GM10248 (cell line): ENCODE measurements at regions not wholly inside any gene's neighbourhood (a gene's known extent, or its start where the extent isn't known, plus 50 kb on each side); places are given as distances from the start of the nearest gene placed in this dataset.
"Not testable (repeated sequence)": the region's sequence is repeated elsewhere in the genome, so short reads cannot be mapped to it uniquely, and the experiment has no call there.

Experiments used
- CTCF ChIA-PET: fragments of 300-600 bp; sonication (Branson Sonifier 250); formaldehyde crosslinking; extraction: SDS; loops from one replicate; lab custom pipeline; 2021; ENCODE audit warnings: antibody characterized with exemption; lab: Yijun Ruan, JAX
- POLR2A ChIA-PET: fragments of 350-650 bp; sonication (Branson Sonifier 250); formaldehyde crosslinking; extraction: SDS; loops from one replicate; lab custom pipeline; 2020; ENCODE audit warnings: antibody characterized with exemption; lab: Yijun Ruan, JAX
- DNase-seq: peaks from one replicate; pipeline ENCODE4 v3.0.0; 2012; ENCODE audit errors: extremely low spot score
- CTCF ChIP-seq: IDR thresholded peaks from 2 replicates; pipeline ENCODE4 v1.5.1; 2012; ENCODE audit warnings: mild to moderate bottlenecking, low read depth; ENCODE audit errors: extremely low read depth, missing control alignments, control extremely low read depth

- CTCF ChIA-PET = interaction anchor here (1.4 to 1.5 kb wide), 2 partner anchors 204 to 336 kb away, joined by 3 read pairs; no protein-coding TSS in a partner anchor
- POLR2A ChIA-PET = no interaction called here
- no peak for TF ChIP-seq CTCF
- DNase-seq = no peak
Observed at GRCh38 chr15:77904436-77904821, 173.1 kb downstream of the TBC1D2B start.

- DNase-seq, POLR2A ChIA-PET: not testable (repeated sequence)
- CTCF ChIA-PET = interaction anchor here (1.1 to 1.4 kb wide), 2 partner anchors 22 to 204 kb away, joined by 3 read pairs; no protein-coding TSS in a partner anchor
Observed at GRCh38 chr15:77903761-77904435, 173.6 kb downstream of the TBC1D2B start.

- CTCF ChIA-PET = interaction anchor here (1.1 to 5.2 kb wide), 2 partner anchors 6 to 21 kb away, joined by 3 to 44 read pairs; no protein-coding TSS in a partner anchor
- peak; percentile 60 for TF ChIP-seq CTCF
- POLR2A ChIA-PET = not testable (repeated sequence)
- DNase-seq = peak; percentile 73
Observed at GRCh38 chr15:77902921-77903760, 174.4 kb downstream of the TBC1D2B start.

GRCh38 chr15:77901921-77902750, 175.4 kb downstream of the TBC1D2B start:
- ChIA-PET POLR2A (no interaction called here), CTCF (interaction anchor here (0.9 to 5.2 kb wide), 2 partner anchors 7 to 10 kb away, joined by 3 to 44 read pairs; no protein-coding TSS in a partner anchor)
- no peak for TF ChIP-seq CTCF
- no peak for DNase-seq

GRCh38 chr15:77901251-77901881, 176.1 kb downstream of the TBC1D2B start:
- no peak for TF ChIP-seq CTCF
- ChIA-PET POLR2A (no interaction called here), CTCF (interaction anchor here (0.9 to 5.2 kb wide), 7 partner anchors 8 to 300 kb away, joined by 3 to 44 read pairs (median 4); no protein-coding TSS in a partner anchor)
- no peak for DNase-seq

- CTCF ChIA-PET = interaction anchor here (0.7 to 5.2 kb wide), 8 partner anchors 9 to 301 kb away, joined by 3 to 44 read pairs (median 4); no protein-coding TSS in a partner anchor
- DNase-seq = peak; percentile 47
- TF ChIP-seq CTCF = peak; percentile 66
- POLR2A ChIA-PET = not testable (repeated sequence)
Observed at GRCh38 chr15:77900331-77900963, 177.1 kb downstream of the TBC1D2B start.

GRCh38 chr15:77899776-77900175, 177.7 kb downstream of the TBC1D2B start:
- DNase-seq, POLR2A ChIA-PET: not testable (repeated sequence)
- CTCF ChIA-PET = interaction anchor here (0.7 to 5.2 kb wide), 7 partner anchors 10 to 301 kb away, joined by 3 to 44 read pairs (median 4); no protein-coding TSS in a partner anchor
